GM19397 (cell line): ENCODE measurements at regions not wholly inside any gene's neighbourhood (a gene's known extent, or its start where the extent isn't known, plus 50 kb on each side); places are given as distances from the start of the nearest gene placed in this dataset.
"Not testable (repeated sequence)": the region's sequence is repeated elsewhere in the genome, so short reads cannot be mapped to it uniquely, and the experiment has no call there.

Experiments
- ATAC-seq: cut with Tn5 transposase; IDR thresholded peaks from one replicate; pipeline ENCODE4 v1.9.1; 2021; ENCODE audit warnings: mild to moderate bottlenecking, moderate library complexity; ENCODE audit not compliant: unreplicated experiment

DNA sequence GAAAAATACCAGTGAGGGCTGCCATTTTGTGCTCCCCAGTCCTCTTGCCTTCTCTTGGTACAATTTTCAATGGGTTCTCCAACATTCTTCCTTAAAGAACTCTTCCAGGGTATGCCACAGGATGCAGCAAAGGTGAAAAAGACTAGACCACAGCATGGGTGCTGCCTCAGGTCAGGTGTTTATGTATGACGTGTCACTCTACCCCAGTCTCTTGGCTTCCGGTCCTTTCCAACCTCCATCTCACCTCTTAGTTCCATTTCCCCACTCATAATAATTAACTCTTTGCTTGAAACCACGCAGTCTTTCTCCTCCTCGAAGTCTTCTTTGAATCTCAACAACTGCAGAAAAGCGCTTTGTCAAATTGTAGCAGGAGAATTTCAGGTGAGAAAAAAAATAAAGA lies 104.7 kb upstream of the TBC1D5 start:
- ATAC-seq = no peak

DNA sequence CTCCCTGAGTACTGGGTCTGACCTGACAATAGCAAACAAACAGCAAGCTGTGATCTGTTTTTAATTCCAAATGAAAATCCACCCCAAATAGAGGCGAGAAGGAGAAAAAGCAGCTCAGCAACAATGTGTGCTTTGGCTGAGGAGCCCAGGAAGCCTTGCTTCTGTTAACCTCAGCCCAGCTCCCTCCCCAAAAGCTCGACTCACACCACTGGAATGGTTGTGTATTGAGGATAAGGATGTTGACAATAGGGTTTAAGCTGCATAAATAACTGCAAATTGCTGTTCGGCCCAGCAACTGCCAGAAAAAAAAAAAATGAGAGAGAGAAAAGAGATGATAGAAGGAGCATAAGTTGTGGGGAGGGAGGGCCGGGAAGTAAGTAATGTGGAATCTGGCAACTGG lies 104.0 kb upstream of the TBC1D5 start:
- no peak for ATAC-seq

DNA sequence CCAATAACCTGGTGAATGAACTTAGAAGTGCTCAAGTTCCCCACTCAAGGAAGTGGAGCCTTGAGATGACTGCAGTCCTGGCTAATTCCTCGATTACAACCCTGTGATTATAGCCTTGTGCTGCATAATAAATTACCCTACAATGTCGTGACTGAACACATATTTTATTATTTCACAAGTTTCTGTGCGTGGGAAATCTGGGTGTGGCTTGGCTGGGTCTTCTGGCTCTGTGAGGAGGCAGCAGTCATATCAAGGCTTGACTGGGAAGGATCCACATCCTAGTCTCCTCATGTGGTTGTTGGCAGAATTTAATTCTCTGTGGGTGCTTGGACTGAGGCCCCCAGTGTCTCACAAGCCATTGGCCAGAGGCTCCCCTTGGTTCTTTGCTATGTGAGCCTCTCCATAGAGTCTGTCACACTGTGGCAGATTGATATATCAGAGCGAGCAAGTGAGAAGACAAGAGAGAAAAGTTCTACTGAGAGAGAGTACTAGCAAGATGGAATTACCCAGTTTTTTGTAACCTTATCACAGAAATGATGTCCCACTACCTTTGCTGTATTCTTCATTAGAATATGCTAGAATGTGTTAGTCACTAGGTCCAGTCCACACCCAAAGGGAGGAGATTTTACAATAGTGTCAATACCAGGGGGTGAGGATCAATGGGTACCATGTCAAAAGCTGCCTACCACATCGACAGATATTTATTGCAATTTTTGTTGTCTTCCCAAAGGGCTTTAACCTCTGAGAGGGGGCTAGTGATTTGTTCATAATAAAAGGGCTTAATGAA lies 102.8 kb upstream of the TBC1D5 start:
- no peak for ATAC-seq

DNA sequence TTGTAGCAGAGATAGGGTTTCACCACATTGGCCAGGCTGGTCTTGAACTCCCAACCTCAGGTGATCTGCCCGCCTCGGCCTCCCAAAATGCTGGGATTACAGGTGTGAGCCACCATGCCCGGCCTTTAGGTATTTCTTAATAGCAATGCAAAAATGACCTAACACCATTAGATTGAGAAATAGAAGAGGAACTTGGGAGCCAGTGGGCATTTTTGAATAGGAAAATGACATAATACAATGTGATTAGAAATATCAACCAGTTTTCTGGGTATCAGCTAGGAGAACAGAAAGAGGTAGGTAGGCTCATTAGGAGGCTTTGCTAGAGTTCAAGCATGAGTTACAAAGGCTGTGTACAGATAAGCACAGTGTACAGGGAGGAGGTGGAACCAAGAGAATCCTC lies 101.8 kb upstream of the TBC1D5 start:
- no peak for ATAC-seq

DNA sequence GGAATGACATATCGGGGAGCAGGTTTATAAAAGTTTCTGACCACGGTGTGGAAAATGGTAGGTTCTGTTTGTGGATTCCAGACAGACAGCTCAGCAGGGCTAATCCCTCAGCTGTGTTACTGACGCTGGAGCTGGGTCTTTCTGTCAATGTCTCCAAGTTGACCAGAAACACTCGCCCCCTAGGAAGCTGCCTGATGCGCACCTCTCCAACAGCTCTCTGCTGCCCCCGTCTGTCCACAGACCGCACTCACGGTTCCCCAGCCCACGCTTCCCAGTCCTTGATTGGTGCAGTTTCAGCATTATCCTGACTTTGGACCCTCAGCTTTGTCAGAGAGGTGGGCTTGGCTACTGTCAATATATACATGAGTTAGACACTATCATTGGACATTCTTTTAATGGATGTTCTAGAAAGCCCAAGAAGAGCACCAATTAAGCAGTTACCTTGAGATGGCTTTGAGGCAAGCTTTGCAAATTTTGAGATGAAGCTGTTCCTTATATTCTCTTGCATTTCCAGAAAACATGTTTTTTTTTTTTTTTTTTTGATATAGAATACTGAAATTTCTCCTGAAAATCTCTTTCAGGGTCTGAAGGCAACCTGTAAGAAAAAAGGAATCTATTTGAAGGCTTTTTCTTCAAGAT lies 98.9 kb upstream of the TBC1D5 start:
- peak; percentile 77 for ATAC-seq

DNA sequence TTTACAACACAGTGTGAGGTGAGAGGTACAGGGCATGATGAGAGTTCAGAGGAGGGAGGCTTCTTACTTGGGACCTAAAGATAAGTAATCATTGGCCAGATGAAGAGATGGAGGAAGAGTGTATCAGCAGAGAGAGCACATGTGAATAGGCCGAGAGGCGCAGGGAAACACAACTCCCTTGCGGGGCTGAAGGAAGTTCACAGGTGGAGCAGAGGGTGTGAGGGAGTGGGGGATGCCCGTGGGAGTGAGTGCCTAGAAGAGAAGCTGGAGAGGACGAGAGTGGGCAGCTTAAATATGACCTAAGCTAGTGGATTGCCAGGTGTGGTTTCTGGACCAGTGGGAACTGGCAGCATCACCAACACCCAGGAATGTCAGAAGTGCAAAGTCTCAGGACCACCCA lies 98.2 kb upstream of the TBC1D5 start:
- no peak for ATAC-seq

DNA sequence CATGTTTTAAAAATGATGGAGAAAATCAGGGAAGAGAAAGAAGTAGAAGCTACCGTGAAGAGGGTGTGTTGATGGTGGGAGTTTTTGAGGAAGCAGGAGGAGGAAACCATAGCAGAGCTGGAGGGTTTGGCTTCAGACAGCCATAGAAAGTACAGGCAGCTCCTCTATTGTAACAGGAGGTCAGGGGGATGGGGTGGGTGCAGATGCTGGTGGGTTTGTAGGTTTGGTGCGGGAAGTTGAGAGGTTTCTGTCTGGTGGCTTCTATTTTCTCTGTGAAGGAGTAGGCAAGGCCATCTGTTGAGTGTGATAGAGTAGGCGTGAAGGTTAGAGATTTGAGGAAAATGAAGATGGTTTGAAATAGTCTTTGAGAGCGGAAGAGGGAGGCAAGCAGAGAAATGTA lies 97.7 kb upstream of the TBC1D5 start:
- ATAC-seq = no peak

DNA sequence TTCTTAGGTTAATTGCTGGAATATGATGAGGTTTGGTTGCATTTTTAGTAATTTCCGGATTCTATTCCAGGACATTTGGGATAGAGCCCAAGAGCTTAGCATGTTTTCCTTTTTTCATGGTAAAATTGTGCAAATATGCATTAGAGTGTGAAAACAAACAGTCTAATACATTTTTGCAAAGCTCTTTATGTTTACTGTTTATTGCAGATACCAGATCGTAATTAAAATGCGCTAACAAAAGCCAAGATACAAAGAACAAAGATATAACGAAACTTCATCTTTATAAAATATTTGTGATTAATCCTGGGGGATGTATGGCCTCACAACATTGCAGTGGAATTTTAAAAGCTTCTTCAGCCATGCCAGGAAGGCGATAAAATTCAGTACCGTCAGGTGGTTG lies 94.5 kb upstream of the TBC1D5 start:
- no peak for ATAC-seq

DNA sequence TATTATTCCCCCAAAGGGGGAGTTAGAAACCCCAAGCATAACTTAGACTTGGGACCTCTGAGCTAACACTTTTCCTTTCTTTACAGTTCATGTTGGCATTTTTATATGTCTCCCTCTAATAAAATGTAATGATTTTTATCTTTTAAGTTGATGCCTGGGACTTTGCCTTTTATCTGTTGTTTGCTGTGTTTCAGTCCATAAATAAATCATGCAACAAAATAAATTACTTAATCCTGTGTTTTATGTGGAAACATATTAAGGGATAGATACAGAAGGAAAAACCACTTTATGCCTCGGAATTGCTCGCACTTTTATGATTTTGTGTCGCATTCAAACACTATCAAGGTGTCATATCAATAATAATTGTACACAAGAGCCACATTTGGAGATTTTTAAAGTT lies 93.7 kb upstream of the TBC1D5 start:
- no peak for ATAC-seq

DNA sequence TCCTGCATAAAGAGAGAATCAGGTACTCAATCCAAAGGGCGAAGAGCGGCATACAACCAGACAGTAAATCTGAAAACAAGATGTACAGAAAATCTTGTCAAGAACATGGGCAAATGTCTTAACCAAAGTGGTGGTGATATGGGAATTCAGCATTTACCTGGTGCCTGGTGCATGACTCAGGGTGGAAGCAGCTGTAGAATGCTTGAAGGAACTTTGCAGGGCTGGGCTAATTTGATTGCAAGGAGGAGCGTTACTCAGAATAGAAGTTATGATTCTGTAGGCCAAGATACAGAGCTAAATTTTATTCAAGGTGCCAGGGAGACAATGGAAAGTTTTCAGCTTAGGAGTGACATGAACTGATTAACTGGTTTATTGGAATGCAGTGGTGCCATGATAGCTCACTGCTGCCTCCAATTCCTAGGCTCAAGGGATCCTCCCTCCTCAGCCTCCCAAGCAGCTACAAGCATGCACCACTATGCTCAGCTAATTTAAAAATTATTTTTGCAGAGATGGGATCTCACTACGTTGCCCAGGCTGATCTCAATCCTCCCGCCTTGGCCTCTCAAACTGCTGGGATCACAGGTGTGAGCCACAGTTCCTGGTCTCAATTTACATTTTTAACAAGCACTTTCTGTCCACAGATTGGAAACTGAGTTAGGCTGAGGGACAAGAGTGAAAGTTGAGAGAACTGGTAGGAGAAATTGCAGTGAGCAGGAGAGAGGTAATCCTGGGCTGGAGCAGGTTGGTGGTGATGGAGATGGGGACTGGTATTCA lies 91.5 kb upstream of the TBC1D5 start:
- ATAC-seq = no peak

DNA sequence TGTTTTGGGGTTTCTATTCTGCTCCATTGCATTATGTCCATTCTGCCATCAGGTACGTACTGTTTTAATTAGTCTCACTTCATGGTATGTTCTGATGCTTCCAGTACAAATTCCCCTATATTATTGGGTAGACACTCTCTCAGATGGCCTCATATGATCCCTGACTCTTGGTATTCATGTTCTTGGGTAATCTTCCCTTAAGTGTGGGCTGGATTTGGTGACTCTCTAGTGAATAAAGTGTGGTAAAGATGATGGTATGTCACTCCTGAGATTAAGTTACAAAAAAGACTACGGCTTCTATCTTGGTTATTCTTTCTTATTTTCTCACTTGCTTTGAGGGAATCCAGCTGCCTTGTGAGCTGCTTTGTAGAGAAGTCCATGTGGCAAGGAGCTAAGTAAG lies 89.6 kb upstream of the TBC1D5 start:
- ATAC-seq = no peak

DNA sequence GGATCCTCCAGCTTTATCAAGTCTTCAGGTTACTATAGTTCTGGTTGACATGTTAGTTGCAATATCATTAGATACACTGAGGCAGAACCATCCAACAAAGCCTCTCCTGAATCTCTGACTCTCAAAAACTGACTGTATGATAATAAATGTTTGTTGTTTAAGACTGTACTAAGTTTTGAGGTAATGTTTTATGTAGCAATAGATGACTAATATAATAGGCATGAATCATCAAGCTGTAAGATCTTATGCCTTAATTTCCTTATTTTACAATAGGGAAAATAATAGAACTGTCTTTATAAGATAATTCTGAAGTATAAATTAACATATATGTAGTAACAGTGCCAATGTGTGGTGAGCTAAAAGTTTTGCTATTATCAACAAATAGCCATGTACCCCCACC lies 88.9 kb upstream of the TBC1D5 start:
- no peak for ATAC-seq

DNA sequence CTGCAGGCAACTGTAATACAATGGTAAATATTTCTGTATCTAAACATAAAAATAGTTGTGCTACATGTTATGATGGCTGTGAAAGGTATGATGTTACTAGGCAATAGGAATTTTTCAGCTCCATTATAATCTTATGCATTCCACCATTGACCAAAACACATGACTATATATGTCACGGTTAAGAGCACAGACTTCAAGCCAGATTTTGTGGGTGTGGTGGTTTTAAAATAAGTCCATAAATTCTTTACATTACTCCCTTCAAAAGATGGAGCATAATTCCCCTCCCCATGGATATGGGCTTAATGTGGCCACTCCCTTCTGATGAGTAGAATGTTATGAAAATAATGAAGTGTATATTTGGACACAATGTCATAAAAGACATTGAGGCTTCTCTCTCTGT lies 88.4 kb upstream of the TBC1D5 start:
- ATAC-seq = no peak

DNA sequence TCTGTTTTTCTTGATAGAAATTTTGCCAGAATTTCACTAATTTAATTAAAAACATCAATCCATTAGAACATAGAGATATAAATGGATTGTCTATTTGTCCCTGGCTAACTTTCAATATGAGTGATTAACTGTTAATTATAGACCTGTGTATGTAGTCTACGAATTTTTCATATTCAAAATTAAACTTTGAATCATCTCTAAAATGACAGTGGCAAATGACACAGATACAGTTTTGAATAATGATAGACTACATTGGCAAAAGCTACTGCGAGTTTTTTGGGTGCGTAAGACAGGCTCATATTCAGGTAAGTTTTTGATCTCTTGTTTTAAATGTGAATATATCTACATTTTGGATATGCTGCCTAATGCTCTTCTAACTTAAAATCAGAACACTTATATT lies 86.0 kb upstream of the TBC1D5 start:
- ATAC-seq = no peak

DNA sequence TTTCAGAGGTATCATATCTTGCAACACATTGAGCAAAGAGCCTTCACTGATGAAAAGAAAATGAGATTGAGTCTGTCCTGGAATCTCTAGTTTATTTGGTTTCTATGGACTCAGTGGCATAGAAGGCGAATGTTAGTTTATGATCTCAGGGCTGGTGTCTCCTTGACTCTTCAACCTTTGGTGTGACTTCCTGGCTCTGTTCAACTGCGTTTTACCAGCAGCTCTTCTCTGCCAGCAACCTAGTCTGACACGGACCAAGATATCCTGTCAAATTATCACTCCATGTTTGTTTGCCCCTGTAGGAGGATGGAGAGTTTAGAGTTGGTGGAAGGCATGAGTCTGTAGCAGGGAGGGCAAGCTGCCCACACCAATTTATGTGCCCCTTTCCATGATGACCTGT lies 82.9 kb upstream of the TBC1D5 start:
- no peak for ATAC-seq

DNA sequence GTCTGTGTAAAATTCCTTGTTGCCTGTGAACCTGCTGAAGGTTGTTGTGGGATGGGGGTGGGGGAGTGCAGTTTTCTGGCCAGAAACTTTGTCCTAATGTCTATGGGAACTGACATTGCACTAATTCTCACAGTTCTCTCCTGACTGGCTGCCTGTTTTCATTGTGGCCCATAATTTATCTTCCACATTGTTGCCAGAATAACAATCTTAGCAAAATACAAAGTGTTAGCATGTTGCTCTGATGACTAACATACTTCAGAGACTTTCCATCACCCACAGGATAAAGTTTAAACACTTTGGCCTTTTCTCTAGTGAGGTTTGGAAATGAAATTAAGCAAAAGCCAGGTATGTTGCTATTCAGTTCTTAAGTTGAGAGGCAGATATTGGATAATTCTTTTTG lies 81.4 kb upstream of the TBC1D5 start:
- ATAC-seq = no peak

DNA sequence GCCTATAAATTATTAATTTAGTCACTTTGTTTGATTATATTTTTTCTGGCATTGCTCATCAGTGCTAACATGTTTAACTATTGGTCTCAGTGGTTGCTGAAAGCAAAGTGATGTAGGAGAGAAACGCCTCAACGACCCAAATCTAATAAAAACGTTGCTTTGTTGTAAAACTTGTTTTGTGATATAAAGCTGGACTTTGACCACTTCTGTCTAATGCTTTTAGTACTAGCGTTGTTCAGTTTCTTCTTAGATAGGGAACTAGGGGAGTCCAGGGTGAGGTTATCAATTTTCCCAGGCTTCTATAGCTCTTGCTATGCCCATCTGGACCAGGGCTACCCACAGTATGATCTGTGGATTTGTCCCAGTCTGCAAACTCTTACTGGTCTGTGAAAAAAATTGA lies 80.6 kb upstream of the TBC1D5 start:
- no peak for ATAC-seq

DNA sequence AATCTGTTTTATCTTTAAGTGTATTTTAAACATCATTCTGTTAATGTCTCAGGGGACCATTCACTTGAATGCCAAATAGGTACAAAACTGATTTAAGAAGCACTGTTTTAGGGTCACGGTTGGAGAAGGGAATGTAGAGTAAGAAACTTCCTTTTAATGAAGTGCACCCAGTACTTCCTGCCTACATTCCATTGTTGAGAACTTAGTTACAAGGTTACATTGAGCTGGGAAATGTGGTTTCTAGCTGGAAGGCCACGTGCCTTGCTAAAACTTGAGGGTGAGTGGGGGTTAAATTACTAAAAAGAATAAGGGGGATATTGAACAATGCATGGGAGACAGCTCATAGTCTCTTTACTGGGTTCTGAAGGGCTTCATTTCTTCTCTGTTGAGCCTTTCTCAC lies 78.3 kb upstream of the TBC1D5 start:
- ATAC-seq = no peak

DNA sequence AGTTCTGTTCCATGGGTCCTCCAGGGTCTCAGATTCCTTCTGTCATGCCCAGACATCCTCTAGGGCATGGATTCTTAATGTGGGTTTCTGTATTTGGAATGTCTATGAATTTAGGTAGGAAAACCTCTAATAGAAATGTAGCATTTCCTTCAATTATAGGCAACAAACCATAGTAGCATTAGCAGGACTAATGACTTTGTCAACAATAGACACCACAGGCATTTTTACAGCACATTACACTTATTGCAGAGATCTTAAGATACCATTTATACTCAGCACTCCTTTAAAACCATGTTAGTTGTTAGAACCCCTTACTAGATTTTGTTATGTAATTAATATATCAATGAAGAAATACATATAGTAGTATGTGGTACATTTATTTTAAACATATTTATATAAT lies 77.8 kb upstream of the TBC1D5 start:
- ATAC-seq = no peak

DNA sequence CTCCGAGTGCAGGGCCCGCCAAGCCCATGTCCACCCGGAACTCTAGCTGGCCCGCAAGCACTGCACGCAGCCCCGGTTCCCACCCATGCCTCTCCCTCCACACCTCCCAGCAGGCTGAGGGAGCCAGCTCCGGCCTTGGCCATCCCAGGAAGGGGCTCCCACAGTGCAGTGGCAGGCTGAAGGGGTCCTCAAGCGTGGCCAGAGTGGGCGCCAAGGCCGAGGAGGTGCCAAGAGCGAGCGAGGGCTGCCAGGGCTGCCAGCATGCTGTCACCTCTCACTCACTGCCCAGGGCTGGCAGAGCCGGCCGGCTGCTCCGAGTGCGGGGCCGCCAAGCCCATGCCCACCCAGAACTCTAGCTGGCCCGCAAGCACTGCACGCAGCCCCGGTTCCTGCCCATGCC lies 75.5 kb upstream of the TBC1D5 start:
- ATAC-seq = not testable (repeated sequence)

DNA sequence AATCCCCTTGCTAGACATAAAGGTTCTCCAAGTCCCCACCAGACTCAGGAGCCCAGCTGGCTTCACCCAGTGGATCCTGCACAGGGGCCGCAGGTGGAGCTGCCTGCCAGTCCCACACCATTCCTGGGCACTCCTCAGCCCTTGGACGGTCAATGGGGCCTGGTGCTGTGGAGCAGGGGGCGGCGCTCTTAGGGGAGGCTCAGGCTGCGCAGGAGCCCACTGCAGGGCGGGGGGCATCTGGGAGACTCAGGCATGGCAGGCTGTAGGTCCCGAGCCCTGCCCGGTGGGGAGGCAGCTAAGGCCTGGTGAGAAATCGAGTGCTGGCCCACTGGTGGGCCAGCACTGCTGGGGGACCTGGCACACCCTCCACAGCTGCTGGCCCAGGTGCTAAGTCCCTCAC lies 75.1 kb upstream of the TBC1D5 start:
- no peak for ATAC-seq

DNA sequence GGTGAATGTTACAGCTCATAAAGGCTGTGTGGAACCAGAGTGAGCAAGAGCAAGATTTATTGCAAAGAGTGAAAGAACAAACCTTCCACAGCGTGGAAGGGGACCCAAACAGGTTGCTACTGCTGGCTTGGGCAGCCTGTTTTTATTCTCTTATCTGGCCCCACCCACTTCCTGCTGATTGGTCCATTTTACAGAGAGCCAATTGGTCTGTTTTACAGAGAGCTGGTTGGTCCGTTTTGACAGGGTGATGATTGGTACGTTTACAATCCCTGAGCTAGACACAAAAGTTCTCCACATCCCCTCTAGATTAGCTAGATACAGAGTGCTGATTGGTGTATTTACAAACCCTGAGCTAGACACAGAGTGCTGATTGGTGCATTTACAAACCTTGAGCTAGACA lies 74.4 kb upstream of the TBC1D5 start:
- ATAC-seq = not testable (repeated sequence)
